ENCODE measurements at regions not wholly inside any gene's neighbourhood (a gene's known extent, or its start where the extent isn't known, plus 50 kb on each side); places are given as distances from the start of the nearest gene placed in this dataset.
A peak's percentile ranks its signal among the peaks of the same experiment; 100 is the strongest.

- peak; percentile 39 for DNase-seq
These were observed 53.7 kb upstream of the TMX4 start for GRCh38 chr20:8073024-8073832.

DNA sequence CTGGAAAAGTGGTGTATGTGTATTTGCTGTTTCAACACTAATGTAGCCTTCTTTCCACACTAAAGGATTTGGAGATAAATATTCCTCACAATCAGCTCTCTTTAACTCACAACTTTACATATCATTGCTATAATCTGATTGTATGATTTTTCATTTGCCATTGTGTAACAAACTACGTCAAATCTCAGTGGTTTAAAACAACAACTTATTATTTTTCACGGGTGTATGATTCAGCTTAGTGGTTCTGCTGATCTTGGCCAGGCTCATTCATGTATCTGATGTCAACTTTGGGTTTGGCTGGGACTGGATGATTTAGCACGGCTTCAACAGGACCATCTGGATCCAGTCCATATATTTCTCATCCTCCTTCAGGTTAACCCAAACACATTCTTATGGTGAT is 55.4 kb upstream of the TMX4 start:
- no peak for DNase-seq

- DNase-seq: no peak
These were observed 55.5 kb upstream of the PLCB1 start for GRCh38 chr20:8076306-8077136.

DNA sequence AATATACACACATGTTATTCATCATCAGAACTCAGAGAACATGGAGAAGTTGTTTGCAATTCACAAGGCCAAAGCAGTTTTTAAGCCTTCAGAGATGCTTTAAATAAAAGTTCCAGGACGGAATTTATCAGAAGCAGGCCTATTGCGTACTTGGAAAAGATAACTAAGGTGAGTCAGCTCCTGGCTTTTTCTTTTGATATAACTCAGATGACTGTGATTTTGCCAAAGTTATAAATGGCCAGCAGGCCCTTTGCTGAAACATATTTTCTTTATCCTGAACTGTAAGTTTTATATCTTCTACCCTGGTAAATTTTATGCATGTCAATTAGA is 55.0 kb upstream of the PLCB1 start:
- no peak for DNase-seq

DNA sequence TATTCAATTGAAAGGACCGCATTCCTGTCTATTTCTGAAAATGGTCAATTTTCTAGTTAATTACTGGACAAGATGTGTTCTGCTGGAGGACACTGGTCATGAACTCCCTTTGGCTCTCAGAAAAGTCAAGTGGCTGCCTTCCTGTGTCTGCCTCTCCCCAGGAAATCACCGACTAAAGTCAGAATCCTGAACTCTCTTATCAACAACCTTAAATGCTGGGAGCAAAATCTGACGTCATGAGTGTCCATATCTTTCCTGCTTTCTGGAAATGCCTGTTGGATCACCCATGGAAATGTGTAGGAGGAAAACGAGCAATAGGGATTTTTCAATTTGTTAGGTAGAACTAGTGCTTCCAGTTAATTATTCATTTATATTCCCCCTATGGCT is 53.5 kb upstream of the PLCB1 start:
- no peak for DNase-seq

- DNase-seq: no peak
These were observed 52.1 kb upstream of the PLCB1 start for GRCh38 chr20:8079976-8080375.

DNA sequence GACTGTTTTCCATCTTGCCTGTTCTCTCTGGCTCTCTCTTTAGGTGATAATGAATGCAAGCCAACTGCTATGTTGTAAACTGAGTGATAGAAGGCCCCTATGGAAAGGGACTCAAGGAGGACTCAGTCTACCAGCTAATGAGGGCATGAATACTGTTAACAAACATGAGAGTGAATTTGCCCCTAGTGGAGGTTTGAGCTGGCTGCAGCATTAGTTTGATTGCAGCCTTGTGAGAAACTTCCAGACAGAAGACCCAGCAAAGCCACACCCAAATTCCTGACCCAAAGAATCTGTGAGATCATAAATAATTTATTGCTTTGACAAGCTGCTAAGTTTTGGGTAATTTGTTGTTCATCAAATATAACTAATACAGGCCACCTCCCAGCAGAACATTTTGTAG is 50.0 kb upstream of the PLCB1 start:
- DNase-seq: peak; percentile 20

Measured in fibroblast of skin of scalp (primary cell).